NCI-H187 treated with DMSO at 0.1 percent for 48 hours (cell line): ENCODE measurements at regions not wholly inside any gene's neighbourhood (a gene's known extent, or its start where the extent isn't known, plus 50 kb on each side); places are given as distances from the start of the nearest gene placed in this dataset.
"Not testable (repeated sequence)": the region's sequence is repeated elsewhere in the genome, so short reads cannot be mapped to it uniquely, and the experiment has no call there.

Experiments
- DNase-seq: peaks from one replicate; lab custom pipeline; 2025; lab: John Stamatoyannopoulos, UW

GRCh38 chr5:9787861-9788600, 157.9 kb upstream of the TAS2R1 start:
- no peak for DNase-seq

GRCh38 chr5:9786380-9787360, 156.5 kb upstream of the TAS2R1 start:
- no peak for DNase-seq

- DNase-seq, result no peak
Measured at GRCh38 chr5:9785751-9786150, 155.6 kb upstream of the TAS2R1 start.

GRCh38 chr5:9784231-9784630, 154.1 kb upstream of the TAS2R1 start:
- DNase-seq, result no peak

DNA sequence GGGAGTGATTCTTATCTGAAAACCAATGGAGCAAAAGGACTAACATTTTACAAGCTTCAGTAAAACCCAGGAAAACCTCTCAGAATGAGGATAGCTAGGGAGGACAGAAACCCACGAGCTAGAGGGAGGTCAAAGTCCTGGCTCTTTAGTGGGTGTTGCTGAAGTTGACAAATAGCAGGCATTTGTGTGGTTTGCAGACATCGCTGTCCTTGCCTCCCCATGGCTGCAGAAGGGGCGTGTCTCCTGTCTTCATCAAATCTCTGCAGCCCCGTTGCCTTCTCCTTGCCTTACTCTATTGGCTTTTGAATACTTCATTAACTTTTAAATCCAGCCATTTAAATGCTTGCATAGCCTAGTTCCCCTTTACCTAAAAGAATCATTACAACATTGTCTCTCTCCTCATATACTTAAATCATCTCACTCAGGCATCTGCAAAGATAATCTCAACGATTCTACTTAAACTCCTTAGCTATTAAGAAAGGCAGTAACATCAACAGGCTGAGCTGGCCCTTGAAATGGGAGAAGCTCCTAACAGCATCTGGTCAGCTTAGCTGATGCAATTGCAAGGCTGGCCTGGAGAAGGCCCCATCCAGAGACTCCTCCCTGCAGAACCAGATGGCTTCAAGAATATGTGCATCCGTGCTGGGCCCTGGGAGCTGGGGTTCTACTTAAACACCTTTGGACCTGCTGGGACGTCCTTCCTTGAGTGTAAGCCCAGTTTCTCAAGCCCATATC, 152.8 kb upstream of the TAS2R1 start:
- no peak for DNase-seq

GRCh38 chr5:9781890-9782289, 151.7 kb upstream of the TAS2R1 start:
- DNase-seq, result no peak

DNA sequence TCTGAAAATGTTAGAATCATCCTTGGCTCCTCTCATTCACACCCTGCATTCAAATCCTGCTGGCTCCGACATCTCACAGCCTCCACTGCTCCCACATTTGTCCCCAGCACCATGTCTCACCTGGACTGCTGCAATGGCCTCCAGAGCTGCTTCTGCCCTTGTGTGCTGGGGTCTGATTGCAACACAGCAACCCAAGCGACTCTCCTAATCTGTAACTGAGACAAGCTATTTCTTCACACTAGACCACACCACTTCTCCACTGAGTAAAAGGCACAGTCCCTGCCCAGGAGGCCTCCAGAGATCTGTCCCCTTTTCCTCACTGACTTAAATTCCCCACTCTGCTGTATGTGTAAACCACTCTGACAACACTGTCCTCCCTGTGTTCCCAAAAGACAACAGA, 151.1 kb upstream of the TAS2R1 start:
- DNase-seq, result no peak

GRCh38 chr5:9780501-9780900, 150.3 kb upstream of the TAS2R1 start:
- DNase-seq, result no peak

DNA sequence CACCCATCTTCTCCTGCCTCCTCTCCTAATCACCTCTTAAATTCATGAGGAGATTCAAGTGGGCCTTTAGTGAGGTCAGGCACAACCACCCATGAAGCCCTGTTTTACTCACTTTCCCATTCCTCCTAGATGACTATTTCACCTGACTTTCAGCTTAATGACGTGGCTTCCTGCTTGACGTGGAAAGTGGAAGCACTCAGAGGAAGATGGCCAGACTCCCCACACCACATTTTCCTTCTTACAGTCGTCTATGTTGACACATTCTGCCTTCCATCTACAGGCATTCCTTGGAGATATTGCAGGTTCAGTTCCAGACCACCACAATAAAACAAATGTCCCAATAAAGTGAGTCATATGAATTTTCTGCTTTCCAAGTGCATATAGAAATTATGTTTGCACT, 146.4 kb upstream of the TAS2R1 start:
- DNase-seq, result no peak

DNA sequence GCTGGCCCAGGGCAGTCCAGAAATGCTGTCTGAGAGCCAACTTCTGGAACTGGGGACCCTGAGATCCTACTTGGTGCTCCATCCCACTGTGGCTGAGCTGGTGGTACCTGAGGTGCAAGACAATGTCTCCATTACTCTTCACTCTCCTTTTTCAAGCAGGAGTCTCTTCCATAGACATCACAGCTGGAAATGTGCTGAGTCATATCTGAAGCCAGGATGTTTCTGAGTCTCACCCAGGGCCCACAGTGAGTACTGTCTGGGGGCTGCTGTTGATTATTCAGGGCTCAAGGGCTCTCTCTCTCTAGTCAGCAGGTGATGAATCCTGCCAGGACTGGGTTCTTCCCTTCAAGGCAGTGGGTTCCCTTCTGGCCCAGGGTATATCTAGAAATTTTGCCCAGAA, 145.2 kb upstream of the TAS2R1 start:
- no peak for DNase-seq

DNA sequence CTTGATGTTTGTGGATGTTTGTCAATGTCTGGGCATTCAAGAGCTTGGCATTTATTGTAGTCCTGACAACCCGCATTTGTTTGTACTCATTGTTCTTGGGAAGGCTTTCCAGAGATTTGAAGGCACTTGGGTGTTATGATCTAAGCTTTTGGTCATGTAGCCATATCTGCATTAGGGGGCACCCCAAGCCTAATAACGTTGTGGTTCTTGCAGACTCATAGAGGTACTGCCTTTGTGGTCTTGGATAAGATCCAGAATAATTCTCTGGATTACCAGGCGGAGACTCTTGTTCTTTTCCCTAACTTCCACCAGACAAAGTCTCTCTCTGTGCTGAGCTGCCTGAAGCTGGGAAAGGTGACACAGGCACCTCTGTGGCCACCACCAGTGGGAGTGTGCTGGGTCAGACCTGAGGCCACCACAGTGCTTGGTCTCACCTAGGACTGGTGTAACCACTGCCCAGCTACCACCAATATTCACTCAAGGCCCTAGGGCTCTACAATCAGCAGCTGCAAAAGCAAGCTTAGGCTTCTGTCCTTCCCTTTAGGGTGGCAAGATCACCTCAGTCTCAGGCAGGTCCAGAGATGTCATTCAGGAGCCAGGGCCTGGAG, 144.4 kb upstream of the TAS2R1 start:
- DNase-seq, result no peak

- DNase-seq, result no peak
Measured at GRCh38 chr5:9771079-9771478, 140.9 kb upstream of the TAS2R1 start.

DNA sequence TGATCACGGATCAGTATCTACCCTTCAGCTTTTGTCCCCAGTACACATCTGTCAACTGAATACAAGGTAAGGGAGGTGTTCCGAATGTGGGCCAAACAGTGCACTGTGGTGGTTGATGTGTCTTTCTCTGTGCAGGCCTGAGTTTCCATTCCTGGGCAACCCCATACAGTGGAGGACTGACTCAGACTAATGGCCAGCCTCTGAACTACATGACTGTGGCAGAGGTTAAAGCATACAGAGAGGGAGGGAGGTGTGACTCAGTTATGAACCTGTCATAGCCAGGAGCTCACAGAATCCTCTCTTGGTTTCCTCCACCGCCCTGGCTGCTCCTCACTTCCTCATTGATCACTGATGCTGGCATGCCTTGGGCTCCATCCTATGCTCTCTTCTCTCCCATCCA, 136.4 kb upstream of the TAS2R1 start:
- no peak for DNase-seq

DNA sequence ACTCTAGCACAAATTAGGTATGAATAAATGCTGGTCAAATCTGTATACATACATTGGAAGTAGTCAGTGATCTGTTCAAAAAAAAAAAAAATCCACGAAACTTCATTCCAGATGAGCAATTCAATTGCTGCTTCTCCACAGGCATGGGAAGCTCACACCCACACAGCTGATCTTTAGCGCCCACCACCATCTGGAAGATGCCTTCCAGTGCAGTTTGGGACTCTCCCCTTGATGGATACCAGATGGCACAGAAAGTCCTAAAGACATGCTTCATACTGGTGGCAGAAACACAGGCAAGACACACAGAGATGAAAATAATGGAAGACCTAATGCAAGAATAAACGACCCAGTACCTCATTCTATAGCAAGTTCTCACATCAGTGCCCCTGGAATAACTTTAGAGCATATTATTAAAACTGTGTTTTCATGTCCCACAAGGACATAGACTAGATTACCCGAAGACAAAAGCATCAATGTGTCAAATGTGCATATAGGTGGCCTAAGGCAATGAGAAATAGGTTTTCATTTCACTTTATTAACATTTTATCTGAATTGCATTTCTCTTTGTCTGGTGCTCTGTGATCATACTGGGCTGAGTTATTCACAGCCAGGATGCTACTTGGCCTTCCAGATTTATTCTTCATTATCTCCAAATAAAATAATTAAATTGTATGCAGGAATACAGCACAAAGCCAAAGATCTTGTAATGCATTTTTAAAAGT, 135.4 kb upstream of the TAS2R1 start:
- no peak for DNase-seq

DNA sequence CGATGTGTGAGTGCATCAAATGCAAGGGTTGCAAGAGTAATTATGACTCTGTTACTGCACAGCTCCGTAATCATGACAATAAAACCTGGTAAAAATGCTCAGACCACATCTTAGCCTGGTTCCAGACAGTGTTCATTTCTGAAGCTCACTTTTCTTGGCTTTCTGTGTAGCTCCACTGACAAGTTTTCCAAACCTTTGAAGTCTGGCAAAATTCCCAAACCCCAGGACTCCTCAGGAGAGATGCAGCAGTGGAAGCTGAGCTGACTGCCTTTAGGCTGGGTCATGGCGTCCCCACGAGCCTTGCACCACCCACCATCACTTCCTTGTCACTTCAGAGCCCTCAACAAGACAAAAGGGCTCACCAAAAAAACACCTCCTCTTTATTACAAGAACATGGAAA, 131.6 kb upstream of the TAS2R1 start:
- no peak for DNase-seq

GRCh38 chr5:9752670-9753069, 122.5 kb upstream of the TAS2R1 start:
- not testable (repeated sequence) for DNase-seq

GRCh38 chr5:9743507-9743906, 113.4 kb upstream of the TAS2R1 start:
- no peak for DNase-seq

DNA sequence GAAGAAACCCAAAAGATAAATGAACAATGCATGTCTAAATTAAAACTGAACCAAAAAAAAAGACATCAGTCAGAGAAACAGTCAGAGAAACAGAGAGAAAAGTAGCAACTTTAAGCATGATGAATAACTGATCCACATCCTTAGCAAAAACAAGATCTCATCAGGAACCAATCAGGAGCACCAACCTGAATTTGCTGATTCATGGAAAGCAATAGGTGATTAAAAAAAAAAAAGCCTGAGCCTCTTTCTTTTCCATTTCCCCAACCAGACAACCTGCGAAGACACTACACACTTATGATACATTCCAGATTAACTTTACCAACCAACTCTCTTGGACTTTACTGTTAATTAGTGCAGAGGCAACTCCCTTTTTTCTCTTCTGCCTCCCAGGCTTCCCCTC, 112.7 kb upstream of the TAS2R1 start:
- DNase-seq, result no peak

GRCh38 chr5:9739135-9739534, 109.0 kb upstream of the TAS2R1 start:
- no peak for DNase-seq

- DNase-seq, result no peak
Measured at GRCh38 chr5:9737265-9737664, 107.1 kb upstream of the TAS2R1 start.

- DNase-seq, result no peak
Measured at GRCh38 chr5:9733486-9733885, 103.3 kb upstream of the TAS2R1 start.
